DOHH2 (cell line): ENCODE measurements at regions not wholly inside any gene's neighbourhood (a gene's known extent, or its start where the extent isn't known, plus 50 kb on each side); places are given as distances from the start of the nearest gene placed in this dataset.

Experiments
- H3F3A ChIP-seq: fragments of 200-600 bp; sonication (generic), shearing (Covaris generic); 2 replicates; pipeline ENCODE4 v1.6.0; 2016; ENCODE audit warnings: antibody characterized with exemption, mild to moderate bottlenecking; ENCODE audit not compliant: control insufficient read depth, insufficient read depth
- H3K27ac ChIP-seq: fragments of 200-600 bp; sonication (generic); 2 replicates; pipeline ENCODE4 v1.5.1; 2014; ENCODE audit warnings: low read depth, mild to moderate bottlenecking, low read length, moderate library complexity
- H3K27me3 ChIP-seq: fragments of 200-600 bp; sonication (generic); 2 replicates; pipeline ENCODE4 v1.6.1; 2014; ENCODE audit warnings: mild to moderate bottlenecking, low read length, mixed read lengths; ENCODE audit not compliant: control insufficient read depth
- H3K36me3 ChIP-seq: fragments of 200-600 bp; sonication (generic); 2 replicates; pipeline ENCODE4 v1.6.1; 2014; ENCODE audit warnings: mild to moderate bottlenecking, low read length, moderate library complexity, mixed read lengths; ENCODE audit not compliant: control insufficient read depth
- H3K4me1 ChIP-seq: fragments of 200-600 bp; sonication (generic); 2 replicates; pipeline ENCODE4 v1.6.1; 2014; ENCODE audit warnings: mild to moderate bottlenecking, low read length, mixed read lengths; ENCODE audit not compliant: control insufficient read depth
- H3K4me2 ChIP-seq: fragments of 200-600 bp; sonication (generic); 2 replicates; pipeline ENCODE4 v1.6.0; 2014; ENCODE audit warnings: mild to moderate bottlenecking, low read length, moderate library complexity
- H3K4me3 ChIP-seq: fragments of 200-600 bp; sonication (generic); 2 replicates; pipeline ENCODE4 v1.5.1; 2014; ENCODE audit warnings: mild to moderate bottlenecking, low read length, mixed read lengths
- H3K79me2 ChIP-seq: fragments of 200-600 bp; sonication (generic); 2 replicates; pipeline ENCODE4 v1.6.1; 2014; ENCODE audit warnings: mild to moderate bottlenecking, low read length, mixed read lengths; ENCODE audit not compliant: control insufficient read depth
- H3K9me2 ChIP-seq: fragments of 200-600 bp; sonication (generic); replicated peaks from 2 replicates; pipeline ENCODE4 v1.6.1; 2014; ENCODE audit warnings: mild to moderate bottlenecking, low read length, mixed read lengths; ENCODE audit not compliant: control insufficient read depth
- H3K9me3 ChIP-seq: fragments of 200-600 bp; sonication (generic); 2 replicates; pipeline ENCODE4 v1.6.1; 2014; ENCODE audit warnings: antibody characterized with exemption, low read length, mixed read lengths; ENCODE audit not compliant: control insufficient read depth, insufficient read depth
- H4K20me1 ChIP-seq: fragments of 200-600 bp; sonication (generic); 2 replicates; pipeline ENCODE4 v1.6.0; 2014; ENCODE audit warnings: low read depth, mild to moderate bottlenecking, antibody characterized with exemption, low read length, moderate library complexity; ENCODE audit not compliant: control insufficient read depth, insufficient read depth
- EZH2phosphoT487 ChIP-seq: fragments of 200-600 bp; sonication (generic); IDR thresholded peaks from 2 replicates; pipeline ENCODE4 v1.6.1; 2017; ENCODE audit warnings: borderline replicate concordance, mild to moderate bottlenecking, antibody characterized with exemption, low read length, moderate library complexity, mixed read lengths
- TF ChIP-seq, protein P1 (sequence below): fragments of 200-600 bp; sonication (generic); IDR thresholded peaks from one replicate; pipeline ENCODE4 v1.5.1; 2014; ENCODE audit warnings: antibody characterized with exemption, mild to moderate bottlenecking, low read depth, low read length; ENCODE audit not compliant: poor library complexity, severe bottlenecking

DNA sequence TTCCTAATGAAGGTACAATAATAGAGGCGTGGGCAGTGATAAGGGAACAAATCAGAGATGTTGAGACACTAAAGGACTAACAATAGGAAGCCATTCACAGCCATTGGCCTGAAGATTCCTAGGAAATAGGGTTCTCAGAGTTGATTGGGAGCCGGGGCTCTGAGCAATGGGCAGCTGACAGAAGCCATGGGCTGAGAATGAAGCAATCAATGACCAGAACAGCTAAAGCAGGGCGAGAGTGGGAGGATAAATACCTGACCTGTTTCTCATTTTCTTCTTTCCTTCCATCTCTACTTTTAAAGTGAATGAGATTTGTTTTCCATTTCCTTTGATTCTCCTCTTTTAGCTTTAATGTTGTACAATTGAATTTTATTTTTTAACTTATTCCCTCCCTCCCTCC lies 774.7 kb upstream of the ADGRL4 start:
- Histone ChIP-seq H4K20me1 (no peaks in the 10 kb centered on the region), H3K4me2 (no peak overlapping the region), H3K36me3 (no peaks in the 10 kb centered on the region), H3F3A (no peaks in the 10 kb centered on the region), H3K27ac (no peak overlapping the region), H3K79me2 (no peaks in the 10 kb centered on the region), H3K9me2 (no peaks in the 10 kb centered on the region), H3K4me1 (peaks cover 16% of the 10 kb centered on the region), H3K4me3 (no peak overlapping the region), H3K9me3 (no peaks in the 10 kb centered on the region), H3K27me3 (no peaks in the 10 kb centered on the region)
- TF ChIP-seq, protein P1, sequence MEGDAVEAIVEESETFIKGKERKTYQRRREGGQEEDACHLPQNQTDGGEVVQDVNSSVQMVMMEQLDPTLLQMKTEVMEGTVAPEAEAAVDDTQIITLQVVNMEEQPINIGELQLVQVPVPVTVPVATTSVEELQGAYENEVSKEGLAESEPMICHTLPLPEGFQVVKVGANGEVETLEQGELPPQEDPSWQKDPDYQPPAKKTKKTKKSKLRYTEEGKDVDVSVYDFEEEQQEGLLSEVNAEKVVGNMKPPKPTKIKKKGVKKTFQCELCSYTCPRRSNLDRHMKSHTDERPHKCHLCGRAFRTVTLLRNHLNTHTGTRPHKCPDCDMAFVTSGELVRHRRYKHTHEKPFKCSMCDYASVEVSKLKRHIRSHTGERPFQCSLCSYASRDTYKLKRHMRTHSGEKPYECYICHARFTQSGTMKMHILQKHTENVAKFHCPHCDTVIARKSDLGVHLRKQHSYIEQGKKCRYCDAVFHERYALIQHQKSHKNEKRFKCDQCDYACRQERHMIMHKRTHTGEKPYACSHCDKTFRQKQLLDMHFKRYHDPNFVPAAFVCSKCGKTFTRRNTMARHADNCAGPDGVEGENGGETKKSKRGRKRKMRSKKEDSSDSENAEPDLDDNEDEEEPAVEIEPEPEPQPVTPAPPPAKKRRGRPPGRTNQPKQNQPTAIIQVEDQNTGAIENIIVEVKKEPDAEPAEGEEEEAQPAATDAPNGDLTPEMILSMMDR, result no peak
- no peak for TF ChIP-seq EZH2phosphoT487

DNA sequence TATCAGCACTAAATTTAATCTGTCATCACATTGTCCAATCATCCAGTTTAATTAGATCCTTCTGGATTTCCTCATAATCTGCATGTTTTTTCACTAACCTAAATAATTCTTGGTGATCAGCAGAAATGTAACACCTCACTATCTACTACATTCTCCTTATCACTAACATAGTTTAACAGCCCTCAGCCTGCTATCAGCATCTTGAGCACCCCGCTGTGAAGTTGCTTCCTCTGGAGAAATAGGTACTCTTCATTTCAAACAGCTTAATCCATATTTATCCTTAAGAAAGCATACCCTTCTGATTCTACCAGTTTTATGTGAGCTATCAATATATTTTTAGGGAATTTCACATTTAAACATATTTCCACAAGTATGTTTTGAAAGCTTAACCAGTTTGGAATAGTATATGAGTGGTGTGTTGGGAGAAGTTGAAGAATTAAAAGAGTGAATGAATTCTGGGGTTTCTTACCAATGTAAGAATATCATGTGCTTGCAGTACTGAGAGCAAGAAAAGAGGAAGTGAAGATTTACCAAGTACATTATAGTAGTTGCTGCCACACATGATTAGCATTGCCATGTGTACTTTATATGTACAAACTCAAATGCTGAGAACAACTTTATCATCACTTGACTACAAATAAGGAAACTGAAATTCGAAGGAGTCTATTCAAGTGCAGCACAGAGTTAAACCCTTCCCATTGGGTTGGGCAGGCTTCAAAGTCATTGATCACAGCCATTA lies 771.1 kb upstream of the ADGRL4 start:
- Histone ChIP-seq H3K4me3 (no peak overlapping the region), H3K36me3 (no peaks in the 10 kb centered on the region), H3K4me2 (peak overlapping the region; percentile 45), H3K9me3 (no peaks in the 10 kb centered on the region), H3K27me3 (no peaks in the 10 kb centered on the region), H3F3A (no peaks in the 10 kb centered on the region), H3K9me2 (no peaks in the 10 kb centered on the region), H3K79me2 (no peaks in the 10 kb centered on the region), H3K27ac (peak overlapping the region; percentile 20; the same call in 1 of the 2 replicates), H4K20me1 (no peaks in the 10 kb centered on the region), H3K4me1 (peaks cover 16% of the 10 kb centered on the region)
- no peak for TF ChIP-seq EZH2phosphoT487
- TF ChIP-seq, protein P1, result no peak

DNA sequence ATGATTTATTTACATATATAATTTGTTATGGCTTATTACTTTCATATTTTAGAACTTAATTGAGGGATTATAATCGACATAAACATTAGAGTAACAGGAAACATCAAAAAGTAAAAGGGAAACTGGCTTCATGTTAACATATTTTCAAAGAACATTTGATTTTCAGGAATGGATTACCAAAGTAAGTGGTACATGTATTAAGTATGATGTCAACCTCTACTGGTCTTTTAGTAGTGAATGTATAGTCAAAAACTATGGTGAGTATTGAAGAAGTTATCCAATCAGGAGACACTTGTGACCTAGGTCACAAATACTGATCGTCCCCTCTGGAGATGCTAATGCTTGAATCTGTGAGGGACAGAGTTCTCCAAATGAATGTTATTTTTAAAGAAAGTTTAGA lies 768.9 kb upstream of the ADGRL4 start:
- Histone ChIP-seq H3K27ac (no peak overlapping the region), H3F3A (no peaks in the 10 kb centered on the region), H3K4me2 (no peak overlapping the region), H3K36me3 (no peaks in the 10 kb centered on the region), H3K9me2 (no peaks in the 10 kb centered on the region), H3K27me3 (no peaks in the 10 kb centered on the region), H3K4me1 (peaks cover 16% of the 10 kb centered on the region), H3K9me3 (no peaks in the 10 kb centered on the region), H3K79me2 (no peaks in the 10 kb centered on the region), H4K20me1 (no peaks in the 10 kb centered on the region), H3K4me3 (no peak overlapping the region)
- TF ChIP-seq EZH2phosphoT487, result no peak
- TF ChIP-seq, protein P1, result no peak
